ENCODE measurements at regions not wholly inside any gene's neighbourhood (a gene's known extent, or its start where the extent isn't known, plus 50 kb on each side); places are given as distances from the start of the nearest gene placed in this dataset.

DNA sequence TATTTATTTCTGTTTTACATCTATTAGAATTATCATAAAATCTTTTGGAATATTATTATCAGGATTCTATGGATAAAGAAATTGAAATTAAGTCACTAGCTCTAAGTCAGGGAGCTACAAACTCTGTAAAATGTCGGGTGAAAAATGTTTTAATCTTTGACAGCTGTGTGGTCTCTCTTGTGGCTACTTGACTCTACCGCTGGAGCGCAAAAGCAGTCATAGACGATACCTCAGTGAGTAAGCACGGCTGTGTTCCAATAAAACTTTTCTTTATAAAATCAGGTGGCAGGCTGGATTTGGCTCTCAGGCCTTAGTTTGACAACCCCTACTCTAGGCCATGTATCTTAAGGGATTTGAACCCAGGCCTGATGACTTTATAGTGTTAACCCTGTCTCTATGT, 88.5 kb upstream of the PFN2 start:
- ATAC-seq (no peak), DNase-seq (ENCODE audit: extremely low read depth in 1 of 4, low spot score in 3 of 4) (no peak), FAIRE-seq (no peak)
- CTCF ChIA-PET (ENCODE audit: low intra/inter-chr PET ratio) = no interaction called here
- POLR2A ChIA-PET = interaction anchor here (0.8 to 1.4 kb wide), 2 partner anchors 9 to 16 kb away, joined by 3 to 4 read pairs; no protein-coding TSS in a partner anchor
- no peak overlapping the region for H3K4me3 ChIP-seq
- H3K4me2 ChIP-seq (ENCODE audit: insufficient read depth, low read length) = no peak overlapping the region
- H3K9me3 ChIP-seq (replicated peaks; ENCODE audit: control insufficient read depth, insufficient read depth, low read depth, low read length) = no peaks in the 10 kb centered on the region
- H4K20me1 ChIP-seq (replicated peaks; ENCODE audit: control insufficient read depth, insufficient read depth, low read length) = no peaks in the 10 kb centered on the region
- H3K27me3 ChIP-seq (ENCODE audit: control insufficient read depth in 2 of 2, insufficient read depth in 2 of 2, low read length in 2 of 2) = peaks cover 11 to 13% of the 10 kb centered on the region in 2 experiments; a peak in 4 of 5 replicates
- no peak overlapping the region for H2AFZ ChIP-seq (ENCODE audit: low read depth, low read length)
- H3K79me2 ChIP-seq (ENCODE audit: control insufficient read depth, insufficient read depth, low read length) = no peaks in the 10 kb centered on the region
- intact Hi-C loops (cut with micrococcal nuclease) = no loop called here
- in situ Hi-C loops (cut with MboI) = no loop called here
- TF ChIP-seq, protein P1, sequence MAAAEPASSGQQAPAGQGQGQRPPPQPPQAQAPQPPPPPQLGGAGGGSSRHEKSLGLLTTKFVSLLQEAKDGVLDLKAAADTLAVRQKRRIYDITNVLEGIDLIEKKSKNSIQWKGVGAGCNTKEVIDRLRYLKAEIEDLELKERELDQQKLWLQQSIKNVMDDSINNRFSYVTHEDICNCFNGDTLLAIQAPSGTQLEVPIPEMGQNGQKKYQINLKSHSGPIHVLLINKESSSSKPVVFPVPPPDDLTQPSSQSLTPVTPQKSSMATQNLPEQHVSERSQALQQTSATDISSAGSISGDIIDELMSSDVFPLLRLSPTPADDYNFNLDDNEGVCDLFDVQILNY (CRISPR knock-in tag; IDR thresholded peaks at IDR 0.05) = no peak
- no peak overlapping the region for H3K9ac ChIP-seq (ENCODE audit: insufficient read depth in 1 of 2, low read depth in 2 of 2, low read length in 2 of 2)
- BruUV-seq (replicated peaks) = no TSS peak
- H3K4me1 ChIP-seq (replicated peaks in 1 of 2; ENCODE audit: control insufficient read depth in 2 of 2, insufficient read depth in 2 of 2, low read length in 2 of 2) = no peaks in the 10 kb centered on the region
- no peaks in the 10 kb centered on the region for H3K36me3 ChIP-seq (ENCODE audit: control insufficient read depth, insufficient read depth, low read length)
- H3K27ac ChIP-seq (ENCODE audit: extremely low read depth, low read depth, low read length) = no peak overlapping the region
- H3K9me1 ChIP-seq (ENCODE audit: control insufficient read depth, insufficient read depth, low read length) = no peaks in the 10 kb centered on the region
- under 1% methylated on average over 5 of the region's 5 CpGs for WGBS (ENCODE audit: insufficient coverage, low coverage, missing lambda C conversion rate)

DNA sequence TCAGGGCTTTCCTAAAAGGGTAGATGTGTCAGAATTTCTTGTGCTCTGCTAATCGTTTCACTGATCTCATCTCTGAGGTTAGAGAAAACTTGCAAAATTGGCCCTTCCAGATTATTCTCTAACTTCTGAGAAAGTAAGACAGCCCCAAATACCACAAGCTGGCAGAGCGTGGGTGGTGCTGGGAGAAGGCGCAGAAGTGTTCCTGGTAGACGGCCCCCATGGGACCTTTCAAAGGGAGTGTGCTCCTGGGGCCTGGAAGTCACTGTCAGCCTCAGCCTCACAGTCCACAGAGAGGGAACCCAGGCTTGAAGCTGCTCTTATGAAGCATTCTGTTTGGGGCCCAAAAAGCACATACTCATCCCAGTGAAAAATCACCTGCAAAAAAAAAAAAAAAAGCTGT, 86.5 kb upstream of the PFN2 start:
- Histone ChIP-seq H3K4me2 (ENCODE audit: insufficient read depth, low read length) (no peak overlapping the region), H4K20me1 (replicated peaks; ENCODE audit: control insufficient read depth, insufficient read depth, low read length) (no peaks in the 10 kb centered on the region), H3K27ac (ENCODE audit: extremely low read depth, low read depth, low read length) (no peak overlapping the region), H3K9me3 (replicated peaks; ENCODE audit: control insufficient read depth, insufficient read depth, low read depth, low read length) (no peaks in the 10 kb centered on the region), H3K27me3 (ENCODE audit: control insufficient read depth in 2 of 2, insufficient read depth in 2 of 2, low read length in 2 of 2) (peaks cover 13 to 20% of the 10 kb centered on the region in 2 experiments; a peak in 4 of 5 replicates), H3K4me1 (replicated peaks in 1 of 2; ENCODE audit: control insufficient read depth in 2 of 2, insufficient read depth in 2 of 2, low read length in 2 of 2) (no peaks in the 10 kb centered on the region), H3K36me3 (ENCODE audit: control insufficient read depth, insufficient read depth, low read length) (no peaks in the 10 kb centered on the region), H2AFZ (ENCODE audit: low read depth, low read length) (no peak overlapping the region), H3K9me1 (ENCODE audit: control insufficient read depth, insufficient read depth, low read length) (no peaks in the 10 kb centered on the region), H3K9ac (ENCODE audit: insufficient read depth in 1 of 2, low read depth in 2 of 2, low read length in 2 of 2) (no peak overlapping the region), H3K79me2 (ENCODE audit: control insufficient read depth, insufficient read depth, low read length) (no peaks in the 10 kb centered on the region), H3K4me3 (no peak overlapping the region)
- FAIRE-seq (no peak), ATAC-seq (no peak), DNase-seq (ENCODE audit: extremely low read depth in 1 of 4, low spot score in 3 of 4) (no peak)
- intact Hi-C loops (cut with micrococcal nuclease) = no loop called here
- in situ Hi-C loops (cut with MboI) = no loop called here
- 7% methylated on average over 4 of the region's 4 CpGs for WGBS (ENCODE audit: insufficient coverage, low coverage, missing lambda C conversion rate)
- ChIA-PET CTCF (ENCODE audit: low intra/inter-chr PET ratio) (no interaction called here), POLR2A (no interaction called here)
- BruUV-seq (replicated peaks) = no TSS peak
- TF ChIP-seq, protein P2, sequence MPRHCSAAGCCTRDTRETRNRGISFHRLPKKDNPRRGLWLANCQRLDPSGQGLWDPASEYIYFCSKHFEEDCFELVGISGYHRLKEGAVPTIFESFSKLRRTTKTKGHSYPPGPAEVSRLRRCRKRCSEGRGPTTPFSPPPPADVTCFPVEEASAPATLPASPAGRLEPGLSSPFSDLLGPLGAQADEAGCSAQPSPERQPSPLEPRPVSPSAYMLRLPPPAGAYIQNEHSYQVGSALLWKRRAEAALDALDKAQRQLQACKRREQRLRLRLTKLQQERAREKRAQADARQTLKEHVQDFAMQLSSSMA (CRISPR knock-in tag; IDR thresholded peaks at IDR 0.05) = no peak
- TF ChIP-seq SIN3A (IDR thresholded peaks at IDR 0.05; ENCODE audit: borderline replicate concordance in 2 of 2, control insufficient read depth in 1 of 2, low read depth in 2 of 2, low read length in 2 of 2) (no peak), MCM2 (IDR thresholded peaks at IDR 0.05; ENCODE audit: low read depth) (no peak), ZNF408 (CRISPR knock-in tag; IDR thresholded peaks at IDR 0.05; ENCODE audit: low read depth) (no peak), MCM7 (IDR thresholded peaks at IDR 0.05) (no peak), HLTF (IDR thresholded peaks at IDR 0.05) (no peak), NFE2 (IDR thresholded peaks at IDR 0.05; ENCODE audit: low read depth) (no peak)
- TF ChIP-seq, protein P3, sequence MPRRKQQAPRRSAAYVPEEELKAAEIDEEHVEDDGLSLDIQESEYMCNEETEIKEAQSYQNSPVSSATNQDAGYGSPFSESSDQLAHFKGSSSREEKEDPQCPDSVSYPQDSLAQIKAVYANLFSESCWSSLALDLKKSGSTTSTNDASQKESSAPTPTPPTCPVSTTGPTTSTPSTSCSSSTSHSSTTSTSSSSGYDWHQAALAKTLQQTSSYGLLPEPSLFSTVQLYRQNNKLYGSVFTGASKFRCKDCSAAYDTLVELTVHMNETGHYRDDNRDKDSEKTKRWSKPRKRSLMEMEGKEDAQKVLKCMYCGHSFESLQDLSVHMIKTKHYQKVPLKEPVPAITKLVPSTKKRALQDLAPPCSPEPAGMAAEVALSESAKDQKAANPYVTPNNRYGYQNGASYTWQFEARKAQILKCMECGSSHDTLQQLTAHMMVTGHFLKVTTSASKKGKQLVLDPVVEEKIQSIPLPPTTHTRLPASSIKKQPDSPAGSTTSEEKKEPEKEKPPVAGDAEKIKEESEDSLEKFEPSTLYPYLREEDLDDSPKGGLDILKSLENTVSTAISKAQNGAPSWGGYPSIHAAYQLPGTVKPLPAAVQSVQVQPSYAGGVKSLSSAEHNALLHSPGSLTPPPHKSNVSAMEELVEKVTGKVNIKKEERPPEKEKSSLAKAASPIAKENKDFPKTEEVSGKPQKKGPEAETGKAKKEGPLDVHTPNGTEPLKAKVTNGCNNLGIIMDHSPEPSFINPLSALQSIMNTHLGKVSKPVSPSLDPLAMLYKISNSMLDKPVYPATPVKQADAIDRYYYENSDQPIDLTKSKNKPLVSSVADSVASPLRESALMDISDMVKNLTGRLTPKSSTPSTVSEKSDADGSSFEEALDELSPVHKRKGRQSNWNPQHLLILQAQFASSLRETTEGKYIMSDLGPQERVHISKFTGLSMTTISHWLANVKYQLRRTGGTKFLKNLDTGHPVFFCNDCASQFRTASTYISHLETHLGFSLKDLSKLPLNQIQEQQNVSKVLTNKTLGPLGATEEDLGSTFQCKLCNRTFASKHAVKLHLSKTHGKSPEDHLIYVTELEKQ (CRISPR knock-in tag; IDR thresholded peaks at IDR 0.05) = no peak
- TF ChIP-seq, protein P4, sequence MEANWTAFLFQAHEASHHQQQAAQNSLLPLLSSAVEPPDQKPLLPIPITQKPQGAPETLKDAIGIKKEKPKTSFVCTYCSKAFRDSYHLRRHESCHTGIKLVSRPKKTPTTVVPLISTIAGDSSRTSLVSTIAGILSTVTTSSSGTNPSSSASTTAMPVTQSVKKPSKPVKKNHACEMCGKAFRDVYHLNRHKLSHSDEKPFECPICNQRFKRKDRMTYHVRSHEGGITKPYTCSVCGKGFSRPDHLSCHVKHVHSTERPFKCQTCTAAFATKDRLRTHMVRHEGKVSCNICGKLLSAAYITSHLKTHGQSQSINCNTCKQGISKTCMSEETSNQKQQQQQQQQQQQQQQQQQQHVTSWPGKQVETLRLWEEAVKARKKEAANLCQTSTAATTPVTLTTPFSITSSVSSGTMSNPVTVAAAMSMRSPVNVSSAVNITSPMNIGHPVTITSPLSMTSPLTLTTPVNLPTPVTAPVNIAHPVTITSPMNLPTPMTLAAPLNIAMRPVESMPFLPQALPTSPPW (CRISPR knock-in tag; IDR thresholded peaks at IDR 0.05) = no peak
